GM12878 (cell line): ENCODE measurements at regions not wholly inside any gene's neighbourhood (a gene's known extent, or its start where the extent isn't known, plus 50 kb on each side); places are given as distances from the start of the nearest gene placed in this dataset.

Source experiments
- ATAC-seq: fragments of 200-7000 bp; cut with Tn5 transposase; 3 replicates; pipeline ENCODE4 v1.9.1; 2020; ENCODE audit warnings: mild to moderate bottlenecking, moderate library complexity
- BruUV-seq: library from RNA; stranded (reverse); fragments of 400-500 nt; replicated peaks from 2 replicates; lab custom pipeline; 2021; lab: Mats Ljungman, UMichigan
- CTCF ChIA-PET: fragments of 300-600 bp; sonication (Branson Sonifier 250); formaldehyde crosslinking; extraction: SDS; loops from one replicate; lab custom pipeline; 2021; ENCODE audit warnings: inconsistent platforms; lab: Yijun Ruan, JAX
- POLR2A ChIA-PET: fragments of 350-600 bp; formaldehyde crosslinking; extraction: SDS; loops from one replicate; lab custom pipeline; 2021; ENCODE audit warnings: inconsistent platforms; lab: Charles Lee
- RAD21 ChIA-PET: fragments of 300-600 bp; sonication (Branson Sonifier 250); formaldehyde crosslinking; loops from one replicate; lab custom pipeline; 2023; ENCODE audit warnings: antibody characterized with exemption; ENCODE audit not compliant: unreplicated experiment; lab: Charles Lee
- SMC1A ChIA-PET: fragments of 300-600 bp; sonication (Branson Sonifier 250); formaldehyde crosslinking; loops from one replicate; lab custom pipeline; 2023; ENCODE audit not compliant: unreplicated experiment, uncharacterized antibody; lab: Charles Lee
- DNase-seq: peaks from one replicate; pipeline ENCODE4 v3.0.0-alpha.2; 2011; ENCODE audit warnings: low read depth, low spot score
- FAIRE-seq: peaks from 3 replicates; lab custom pipeline; 2011; peaks lifted over from hg19 to GRCh38; lab: Jason Lieb, UNC
- H2AFZ ChIP-seq: 2 replicates; pipeline ENCODE4 v1.6.0; 2011; ENCODE audit warnings: low read depth, low read length, control low read depth; ENCODE audit not compliant: control insufficient read depth
- H3K27ac ChIP-seq: 2 replicates; pipeline ENCODE4 v1.5.1; 2011; ENCODE audit warnings: control low read depth; ENCODE audit not compliant: control insufficient read depth, insufficient read depth
- H3K27me3 ChIP-seq, 2 experiments: replicated peaks in 1 of 2; 2 replicates each; pipeline versions ENCODE4 v1.6.0 to v1.6.1; 2011; ENCODE audit warnings: low read length in 1 of 2; ENCODE audit not compliant: control insufficient read depth in 2 of 2, insufficient read depth in 2 of 2
- H3K36me3 ChIP-seq, 2 experiments: 2 replicates each; pipeline ENCODE4 v1.5.1; 2011; ENCODE audit warnings: low read length in 1 of 2; ENCODE audit not compliant: control insufficient read depth in 2 of 2, insufficient read depth in 2 of 2
- H3K4me1 ChIP-seq: 2 replicates; pipeline ENCODE4 v1.6.1; 2011; ENCODE audit warnings: mild to moderate bottlenecking, low read length, moderate library complexity, mixed read lengths; ENCODE audit not compliant: control insufficient read depth, insufficient read depth
- H3K4me2 ChIP-seq: 2 replicates; pipeline ENCODE4 v1.6.0; 2011; ENCODE audit warnings: control low read depth; ENCODE audit not compliant: control insufficient read depth, insufficient read depth
- H3K4me3 ChIP-seq: fragments of 200-600 bp; sonication (generic); 2 replicates; pipeline ENCODE4 v1.5.1; 2016
- H3K79me2 ChIP-seq: 2 replicates; pipeline ENCODE4 v1.6.0; 2011; ENCODE audit warnings: low read length; ENCODE audit not compliant: control insufficient read depth, insufficient read depth
- H3K9ac ChIP-seq: 2 replicates; pipeline ENCODE4 v1.8.0; 2011; ENCODE audit warnings: low read length, control low read depth, mixed read lengths; ENCODE audit not compliant: control insufficient read depth, insufficient read depth
- H3K9me3 ChIP-seq: replicated peaks from 3 replicates; pipeline ENCODE4 v1.5.1; 2011; ENCODE audit warnings: mild to moderate bottlenecking, low read length; ENCODE audit not compliant: control insufficient read depth, insufficient read depth
- H4K20me1 ChIP-seq: 2 replicates; pipeline ENCODE4 v1.6.0; 2011; ENCODE audit not compliant: control insufficient read depth, insufficient read depth
- CBFB ChIP-seq: IDR thresholded peaks from 2 replicates; pipeline ENCODE4 v1.6.1; 2016; ENCODE audit warnings: antibody characterized with exemption, low read depth
- CEBPZ ChIP-seq: fragments of 150-350 bp; IDR thresholded peaks from 2 replicates; pipeline ENCODE4 v1.6.1; 2016; ENCODE audit warnings: low read depth, low read length
- CHD1 ChIP-seq: IDR thresholded peaks from 2 replicates; pipeline ENCODE4 v1.6.1; 2012; ENCODE audit warnings: low read depth, low read length, improper control_type of control experiment
- DPF2 ChIP-seq: fragments of 450-650 bp; IDR thresholded peaks from 2 replicates; pipeline ENCODE4 v1.6.1; 2017; ENCODE audit warnings: mild to moderate bottlenecking
- EGR1 ChIP-seq, 2 experiments: IDR thresholded peaks; 1 replicate in 1 of 2; 2 replicates in 1 of 2; pipeline ENCODE4 v1.6.1; 2011 to 2012; ENCODE audit warnings: low read depth in 2 of 2, low read length in 2 of 2, borderline replicate concordance in 1 of 2, mild to moderate bottlenecking in 1 of 2, moderate library complexity in 1 of 2
- IRF3 ChIP-seq: fragments of 450-650 bp; IDR thresholded peaks from 2 replicates; pipeline ENCODE4 v1.6.1; 2014; ENCODE audit warnings: mild to moderate bottlenecking
- IRF4 ChIP-seq: IDR thresholded peaks from 2 replicates; pipeline ENCODE4 v1.6.1; 2011; ENCODE audit warnings: low read depth, low read length
- KLF5 ChIP-seq: fragments of 450-650 bp; IDR thresholded peaks from 2 replicates; pipeline ENCODE4 v1.6.1; 2014; ENCODE audit warnings: mild to moderate bottlenecking; ENCODE audit not compliant: partially characterized antibody
- MYC ChIP-seq: IDR thresholded peaks from 2 replicates; pipeline ENCODE4 v1.6.1; 2011; ENCODE audit warnings: mild to moderate bottlenecking, low read length, moderate library complexity, inconsistent platforms; ENCODE audit not compliant: insufficient read depth, insufficient replicate concordance, insufficient read length, severe bottlenecking
- NR2C1 ChIP-seq: fragments of 450-650 bp; IDR thresholded peaks from 2 replicates; pipeline ENCODE4 v1.6.1; 2017; ENCODE audit warnings: antibody characterized with exemption, mild to moderate bottlenecking, moderate library complexity
- POLR2A ChIP-seq: IDR thresholded peaks from 2 replicates; pipeline ENCODE4 v1.6.1; 2011; ENCODE audit warnings: low read depth, mild to moderate bottlenecking, low read length
- RBBP5 ChIP-seq: fragments of 200-600 bp; sonication (generic); conservative IDR thresholded peaks from 2 replicates; pipeline ENCODE4 v1.6.1; 2016
- SIN3A ChIP-seq: IDR thresholded peaks from 2 replicates; pipeline ENCODE4 v1.6.1; 2012; ENCODE audit warnings: low read depth, low read length, improper control_type of control experiment
- SKIL ChIP-seq: fragments of 450-650 bp; IDR thresholded peaks from 2 replicates; pipeline ENCODE4 v1.6.1; 2017; ENCODE audit warnings: mild to moderate bottlenecking, low read depth, inconsistent platforms; ENCODE audit not compliant: poor library complexity, severe bottlenecking
- ZSCAN29 ChIP-seq: fragments of 450-650 bp; IDR thresholded peaks from 2 replicates; pipeline ENCODE4 v1.6.1; 2017; ENCODE audit warnings: mild to moderate bottlenecking, moderate library complexity
- WGBS: methylation state at CpG from one replicate; pipeline ENCODE4 v1.1.6; 2016; ENCODE audit warnings: low lambda C conversion rate; ENCODE audit not compliant: insufficient replicate concordance, insufficient coverage; ENCODE audit errors: missing lambda C conversion rate; 5-methylcytosine and 5-hydroxymethylcytosine counted together
- in situ Hi-C: fragments of 300-500 bp; cut with MboI; formaldehyde crosslinking; loops from 9 replicates; pipeline ENCODE4 v1.14.3; 2018; ENCODE audit warnings: mixed read lengths
- intact Hi-C: fragments of 100-400 bp; cut with micrococcal nuclease; formaldehyde crosslinking; loops from one replicate; pipeline ENCODE4 v1.14.2; 2022; ENCODE audit not compliant: unreplicated experiment

GRCh38 chr3:82508-82907, 114.1 kb upstream of the CHL1 start:
- 0% methylated on average over 2 of the region's 2 CpGs for WGBS
- H3K9me3 ChIP-seq: no peaks in the 10 kb centered on the region

More at GRCh38 chr3:82508-82907, 114.1 kb upstream of the CHL1 start:
- Histone ChIP-seq H3K79me2 (no peaks in the 10 kb centered on the region), H3K4me1 (no peaks in the 10 kb centered on the region), H3K27ac (no peak overlapping the region), H3K9ac (no peak overlapping the region), H3K36me3 (no peaks in the 10 kb centered on the region), H3K4me3 (no peak overlapping the region), H4K20me1 (no peaks in the 10 kb centered on the region), H2AFZ (no peak overlapping the region), H3K4me2 (no peak overlapping the region)
- in situ Hi-C loops (no loop called here), intact Hi-C loops (no loop called here)
- ATAC-seq: no peak
- ChIA-PET SMC1A (interaction anchor here (0.6 to 1.2 kb wide), 3 partner anchors 23 to 272 kb away, joined by 3 to 4 read pairs (median 3); no protein-coding TSS in a partner anchor), CTCF (interaction anchor here (0.6 to 1.6 kb wide), 3 partner anchors 13 to 272 kb away, joined by 3 to 6 read pairs (median 3); no protein-coding TSS in a partner anchor), RAD21 (interaction anchor here (1.0 kb wide), 1 partner anchor 272 kb away, joined by 4 read pairs; no protein-coding TSS in a partner anchor), POLR2A (no interaction called here)
- no TSS peak for BruUV-seq
- FAIRE-seq: no peak
- TF ChIP-seq MYC (no peak), NR2C1 (no peak), KLF5 (no peak), EGR1 (IDR thresholded peaks at IDR 0.05; ENCODE audit: borderline replicate concordance in 1 of 2, low read depth in 2 of 2, low read length in 2 of 2) (no peak), CHD1 (no peak), POLR2A (no peak), RBBP5 (no peak), SKIL (no peak), DPF2 (no peak), CBFB (no peak), CEBPZ (no peak), ZSCAN29 (no peak), IRF4 (no peak), IRF3 (no peak), SIN3A (no peak)
- TF ChIP-seq, all 136 proteins: peak for 0
- DNase-seq: no peak
- no peaks in the 10 kb centered on the region; a peak in 1 of 4 replicates for H3K27me3 ChIP-seq
